Mesenchymal stem cell (in vitro differentiated cells and primary cell): ENCODE measurements at regions not wholly inside any gene's neighbourhood (a gene's known extent, or its start where the extent isn't known, plus 50 kb on each side); places are given as distances from the start of the nearest gene placed in this dataset.

ENCODE experiments used
- DNase-seq: peaks from one replicate; pipeline ENCODE4 v3.0.0-alpha.2; 2013
- H2AFZ ChIP-seq: one replicate; pipeline ENCODE4 v1.6.1; 2013; ENCODE audit warnings: low read depth, mild to moderate bottlenecking, control low read depth, inconsistent platforms, low read length, moderate library complexity
- H2AK5ac ChIP-seq: 2 replicates; pipeline ENCODE4 v1.6.1; 2013; ENCODE audit warnings: low read length, moderate library complexity, mild to moderate bottlenecking, inconsistent platforms; ENCODE audit not compliant: severe bottlenecking
- H2BK120ac ChIP-seq: one replicate; pipeline ENCODE4 v1.6.1; 2013; ENCODE audit warnings: low read depth, mild to moderate bottlenecking, inconsistent platforms, low read length, moderate library complexity
- H2BK12ac ChIP-seq, 2 experiments: one replicate each; pipeline ENCODE4 v1.6.1; 2013; ENCODE audit warnings: inconsistent platforms in 2 of 2, low read length in 2 of 2, mild to moderate bottlenecking in 2 of 2, moderate library complexity in 2 of 2, control low read depth in 1 of 2
- H2BK15ac ChIP-seq: one replicate; pipeline ENCODE4 v1.6.1; 2013; ENCODE audit warnings: mild to moderate bottlenecking, low read depth, inconsistent platforms; ENCODE audit not compliant: poor library complexity, severe bottlenecking
- H2BK5ac ChIP-seq: 2 replicates; pipeline ENCODE4 v1.6.1; 2013; ENCODE audit warnings: low read depth, mild to moderate bottlenecking, low read length, control low read depth, inconsistent platforms; ENCODE audit not compliant: poor library complexity, severe bottlenecking
- H3K14ac ChIP-seq, 2 experiments: one replicate each; pipeline ENCODE4 v1.6.1; 2013; ENCODE audit warnings: inconsistent platforms in 2 of 2, low read length in 2 of 2, control low read depth in 1 of 2, mild to moderate bottlenecking in 1 of 2, moderate library complexity in 1 of 2
- H3K18ac ChIP-seq, 2 experiments: one replicate each; pipeline ENCODE4 v1.6.1; 2013; ENCODE audit warnings: inconsistent platforms in 2 of 2, low read length in 2 of 2, control low read depth in 1 of 2, low read depth in 1 of 2, mild to moderate bottlenecking in 1 of 2
- H3K23ac ChIP-seq, 2 experiments: one replicate each; pipeline ENCODE4 v1.6.1; 2013; ENCODE audit warnings: inconsistent platforms in 2 of 2, low read length in 2 of 2, mild to moderate bottlenecking in 2 of 2, moderate library complexity in 2 of 2, control low read depth in 1 of 2
- H3K27ac ChIP-seq: 2 replicates; pipeline ENCODE4 v1.5.1; 2013; ENCODE audit warnings: mild to moderate bottlenecking, moderate library complexity, low read length, control low read depth, inconsistent platforms; ENCODE audit not compliant: poor library complexity, severe bottlenecking
- H3K27me3 ChIP-seq, 2 experiments: 2 replicates each; pipeline versions ENCODE4 v1.6.1 to v1.7.0; 2013; ENCODE audit warnings: low read length in 2 of 2, mild to moderate bottlenecking in 2 of 2, moderate library complexity in 2 of 2, control low read depth in 1 of 2, inconsistent platforms in 1 of 2; ENCODE audit not compliant: control insufficient read depth in 1 of 2, insufficient read depth in 1 of 2
- H3K36me3 ChIP-seq, 2 experiments: 2 replicates each; pipeline versions ENCODE4 v1.6.1 to v1.7.0; 2013; ENCODE audit warnings: low read length in 2 of 2, control low read depth in 1 of 2, inconsistent platforms in 1 of 2, low read depth in 1 of 2, mild to moderate bottlenecking in 1 of 2; ENCODE audit not compliant: insufficient read depth in 2 of 2, control insufficient read depth in 1 of 2
- H3K4ac ChIP-seq, 2 experiments: one replicate each; pipeline ENCODE4 v1.6.1; 2013; ENCODE audit warnings: inconsistent platforms in 2 of 2, low read length in 2 of 2, mild to moderate bottlenecking in 2 of 2, moderate library complexity in 2 of 2, control low read depth in 1 of 2, low read depth in 1 of 2
- H3K4me1 ChIP-seq: 2 replicates; pipeline ENCODE4 v1.6.1; 2013; ENCODE audit warnings: low read depth, low read length, control low read depth; ENCODE audit not compliant: control insufficient read depth, insufficient read depth
- H3K4me2 ChIP-seq: 2 replicates; pipeline ENCODE4 v1.6.1; 2013; ENCODE audit warnings: low read length, mild to moderate bottlenecking, inconsistent platforms; ENCODE audit not compliant: poor library complexity, severe bottlenecking
- H3K4me3 ChIP-seq, 2 experiments: 2 replicates each; pipeline versions ENCODE4 v1.5.1 to v1.7.0; 2013; ENCODE audit warnings: low read length in 2 of 2, mild to moderate bottlenecking in 2 of 2, control low read depth in 1 of 2, low read depth in 1 of 2; ENCODE audit not compliant: insufficient read depth in 1 of 2
- H3K79me1 ChIP-seq: replicated peaks from 2 replicates; pipeline ENCODE4 v1.6.1; 2013; ENCODE audit warnings: mild to moderate bottlenecking, control low read depth, low read length, inconsistent platforms; ENCODE audit not compliant: poor library complexity, severe bottlenecking
- H3K9ac ChIP-seq: 2 replicates; pipeline ENCODE4 v1.7.0; 2013; ENCODE audit warnings: mild to moderate bottlenecking, low read length, moderate library complexity
- H3K9me3 ChIP-seq: 2 replicates; pipeline ENCODE4 v1.7.0; 2013; ENCODE audit warnings: mild to moderate bottlenecking, low read length; ENCODE audit not compliant: control insufficient read depth
- H4K8ac ChIP-seq: one replicate; pipeline ENCODE4 v1.6.1; 2013; ENCODE audit warnings: inconsistent platforms, mild to moderate bottlenecking, low read length, moderate library complexity
- H4K91ac ChIP-seq: one replicate; pipeline ENCODE4 v1.6.1; 2013; ENCODE audit warnings: mild to moderate bottlenecking, low read length, inconsistent platforms
- WGBS: methylation state at CpG from one replicate; pipeline ENCODE4 v1.1.7; 2013; ENCODE audit warnings: mixed read lengths; 5-methylcytosine and 5-hydroxymethylcytosine counted together

DNA sequence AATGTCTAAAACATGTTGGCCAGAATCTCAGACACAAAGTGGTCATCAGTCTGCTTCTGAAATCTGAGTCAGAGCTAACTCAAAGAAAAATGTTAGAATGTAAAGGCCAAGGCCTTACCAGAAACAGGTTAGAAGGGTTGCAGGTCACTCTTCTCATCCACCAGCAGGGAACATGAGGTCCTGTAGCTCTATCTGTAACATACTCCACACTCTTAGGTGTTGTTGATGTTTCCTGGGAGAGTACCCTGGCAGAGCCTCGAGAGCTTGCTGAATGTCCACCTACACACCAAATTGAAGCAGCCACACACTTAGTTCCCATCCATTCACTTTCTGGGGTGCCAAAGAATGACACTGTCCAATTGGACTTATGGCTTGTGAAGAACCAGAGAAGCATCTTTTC is 76.6 kb upstream of the INPP4B start:
- Histone ChIP-seq H3K27me3 (no peaks in the 10 kb centered on the region), H2BK5ac (no peak overlapping the region), H3K23ac (no peak overlapping the region), H2AFZ (no peak overlapping the region), H3K9ac (no peak overlapping the region), H3K18ac (no peak overlapping the region), H2BK120ac (no peak overlapping the region), H3K4me2 (no peak overlapping the region), H3K4me1 (no peaks in the 10 kb centered on the region), H4K91ac (no peak overlapping the region), H3K14ac (no peak overlapping the region), H2BK15ac (no peak overlapping the region), H4K8ac (no peak overlapping the region), H2AK5ac (no peak overlapping the region), H3K4me3 (no peak overlapping the region), H3K79me1 (no peaks in the 10 kb centered on the region), H3K4ac (no peak overlapping the region), H3K27ac (no peak overlapping the region), H3K36me3 (no peaks in the 10 kb centered on the region), H2BK12ac (no peak overlapping the region), H3K9me3 (no peaks in the 10 kb centered on the region)
- DNase-seq, result no peak
- WGBS, result 69% methylated on average over 1 of the region's 1 CpG

- no peak overlapping the region for H2AK5ac ChIP-seq
- H2BK12ac ChIP-seq, result no peak overlapping the region
- no peaks in the 10 kb centered on the region for H3K36me3 ChIP-seq
- H3K9me3 ChIP-seq, result no peaks in the 10 kb centered on the region
- no peak overlapping the region for H3K4me2 ChIP-seq
- H2BK15ac ChIP-seq, result no peak overlapping the region
- no peak overlapping the region for H3K23ac ChIP-seq
- H2BK120ac ChIP-seq, result no peak overlapping the region
- H3K18ac ChIP-seq, result no peak overlapping the region
- no peak overlapping the region for H3K14ac ChIP-seq
- no peak overlapping the region for H3K9ac ChIP-seq
- H2BK5ac ChIP-seq, result no peak overlapping the region
- H3K4me3 ChIP-seq, result no peak overlapping the region
- no peaks in the 10 kb centered on the region for H3K79me1 ChIP-seq
- H4K91ac ChIP-seq, result no peak overlapping the region
- no peaks in the 10 kb centered on the region for H3K27me3 ChIP-seq
- no peak overlapping the region for H2AFZ ChIP-seq
- H4K8ac ChIP-seq, result no peak overlapping the region
- no peak overlapping the region for H3K4ac ChIP-seq
- H3K4me1 ChIP-seq, result no peaks in the 10 kb centered on the region
- H3K27ac ChIP-seq, result no peak overlapping the region
- no peak for DNase-seq
Measured at GRCh38 chr4:142923619-142924018, 77.5 kb upstream of the INPP4B start.

- peaks cover 4% of the 10 kb centered on the region for H3K9me3 ChIP-seq
- H3K18ac ChIP-seq, result no peak overlapping the region
- no peaks in the 10 kb centered on the region for H3K79me1 ChIP-seq
- H3K23ac ChIP-seq, result no peak overlapping the region
- no peak overlapping the region for H2BK12ac ChIP-seq
- WGBS, result 80% methylated on average over 1 of the region's 1 CpG
- no peak overlapping the region for H3K4ac ChIP-seq
- H3K36me3 ChIP-seq, result no peaks in the 10 kb centered on the region
- H2AK5ac ChIP-seq, result no peak overlapping the region
- no peak overlapping the region for H2BK5ac ChIP-seq
- H4K8ac ChIP-seq, result no peak overlapping the region
- H3K4me2 ChIP-seq, result no peak overlapping the region
- H3K4me3 ChIP-seq, result no peak overlapping the region
- H3K27me3 ChIP-seq, result no peaks in the 10 kb centered on the region
- no peak overlapping the region for H2AFZ ChIP-seq
- no peak overlapping the region for H4K91ac ChIP-seq
- no peak for DNase-seq
- no peak overlapping the region for H3K27ac ChIP-seq
- no peak overlapping the region for H2BK120ac ChIP-seq
- H3K9ac ChIP-seq, result no peak overlapping the region
- H3K14ac ChIP-seq, result no peak overlapping the region
- H3K4me1 ChIP-seq, result no peaks in the 10 kb centered on the region
- no peak overlapping the region for H2BK15ac ChIP-seq
Measured at GRCh38 chr4:142925161-142925560, 79.1 kb upstream of the INPP4B start.

- Histone ChIP-seq H3K4me2 (no peak overlapping the region), H2BK15ac (no peak overlapping the region), H3K14ac (no peak overlapping the region), H2BK5ac (no peak overlapping the region), H4K91ac (no peak overlapping the region), H4K8ac (no peak overlapping the region), H3K23ac (no peak overlapping the region), H3K27me3 (no peaks in the 10 kb centered on the region), H2AFZ (no peak overlapping the region), H2BK120ac (no peak overlapping the region), H3K27ac (no peak overlapping the region), H3K4me1 (no peaks in the 10 kb centered on the region), H3K9me3 (peaks cover 4% of the 10 kb centered on the region), H3K18ac (no peak overlapping the region), H3K9ac (no peak overlapping the region), H3K4ac (no peak overlapping the region), H2BK12ac (no peak overlapping the region), H3K36me3 (no peaks in the 10 kb centered on the region), H3K79me1 (no peaks in the 10 kb centered on the region), H3K4me3 (no peak overlapping the region), H2AK5ac (no peak overlapping the region)
- DNase-seq, result no peak
- 75% methylated on average over 1 of the region's 1 CpG for WGBS
Measured at GRCh38 chr4:142927721-142928120, 81.6 kb upstream of the INPP4B start.
